ENCODE measurements at regions not wholly inside any gene's neighbourhood (a gene's known extent, or its start where the extent isn't known, plus 50 kb on each side); places are given as distances from the start of the nearest gene placed in this dataset.

DNA sequence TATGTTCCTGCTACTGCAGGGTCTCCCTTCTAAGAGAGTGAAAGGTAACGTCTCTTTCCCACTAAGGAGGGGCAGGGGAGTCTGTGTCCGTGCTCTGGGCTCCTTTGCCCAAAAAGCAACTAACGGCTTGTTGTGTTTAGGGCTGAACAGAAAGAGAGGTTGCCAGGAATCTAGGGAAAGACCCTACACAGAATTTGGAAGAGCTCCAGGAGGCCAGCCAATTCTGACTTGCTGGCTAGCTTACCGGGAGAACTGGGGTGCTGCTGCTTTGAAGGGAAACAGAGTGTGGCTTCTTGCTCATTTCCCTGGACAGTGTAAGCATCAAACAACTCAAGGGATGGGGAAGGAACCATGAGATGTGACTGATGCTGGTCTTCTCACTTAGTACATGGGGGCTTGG, 176.1 kb downstream of the GADD45G start:
- Histone ChIP-seq H3K4me3 (ENCODE audit: control insufficient read depth in 2 of 3, extremely low read depth in 1 of 3, insufficient read depth in 2 of 3, low read depth in 1 of 3, low read length in 3 of 3) (no peak overlapping the region), H3K9me1 (ENCODE audit: control insufficient read depth, extremely low read depth, insufficient read depth, low read length) (no peaks in the 10 kb centered on the region), H3K27ac (ENCODE audit: control insufficient read depth, insufficient read depth, low read length) (no peak overlapping the region), H3K9ac (ENCODE audit: control insufficient read depth, extremely low read depth, insufficient read depth, low read length) (no peak overlapping the region), H3K27me3 (ENCODE audit: control insufficient read depth, extremely low read depth, insufficient read depth, low read length) (no peaks in the 10 kb centered on the region), H3K4me1 (ENCODE audit: control insufficient read depth, extremely low read depth, insufficient read depth, low read length) (no peaks in the 10 kb centered on the region), H3K9me3 (ENCODE audit: control insufficient read depth, low read depth, low read length) (no peaks in the 10 kb centered on the region), H2AFZ (ENCODE audit: control insufficient read depth, low read length) (no peak overlapping the region), H3K36me3 (ENCODE audit: control insufficient read depth in 2 of 2, extremely low read depth in 1 of 2, insufficient read depth in 2 of 2, low read length in 2 of 2) (no peaks in the 10 kb centered on the region), H3K4me2 (ENCODE audit: control insufficient read depth, extremely low read depth, insufficient read depth, low read depth, low read length) (no peak overlapping the region), H4K20me1 (ENCODE audit: control insufficient read depth, extremely low read depth, insufficient read depth, low read length) (no peaks in the 10 kb centered on the region), H3K79me2 (ENCODE audit: control insufficient read depth, insufficient read depth, low read length) (no peaks in the 10 kb centered on the region)
- dilution Hi-C loops (cut with MboI; ENCODE audit: extremely low pct_ligation_motif_present, low sequenced_read_pairs) = no loop called here
- DNase-seq (ENCODE audit: low read depth, low spot score) (no peak), FAIRE-seq (no peak)
- TF ChIP-seq, protein P1, sequence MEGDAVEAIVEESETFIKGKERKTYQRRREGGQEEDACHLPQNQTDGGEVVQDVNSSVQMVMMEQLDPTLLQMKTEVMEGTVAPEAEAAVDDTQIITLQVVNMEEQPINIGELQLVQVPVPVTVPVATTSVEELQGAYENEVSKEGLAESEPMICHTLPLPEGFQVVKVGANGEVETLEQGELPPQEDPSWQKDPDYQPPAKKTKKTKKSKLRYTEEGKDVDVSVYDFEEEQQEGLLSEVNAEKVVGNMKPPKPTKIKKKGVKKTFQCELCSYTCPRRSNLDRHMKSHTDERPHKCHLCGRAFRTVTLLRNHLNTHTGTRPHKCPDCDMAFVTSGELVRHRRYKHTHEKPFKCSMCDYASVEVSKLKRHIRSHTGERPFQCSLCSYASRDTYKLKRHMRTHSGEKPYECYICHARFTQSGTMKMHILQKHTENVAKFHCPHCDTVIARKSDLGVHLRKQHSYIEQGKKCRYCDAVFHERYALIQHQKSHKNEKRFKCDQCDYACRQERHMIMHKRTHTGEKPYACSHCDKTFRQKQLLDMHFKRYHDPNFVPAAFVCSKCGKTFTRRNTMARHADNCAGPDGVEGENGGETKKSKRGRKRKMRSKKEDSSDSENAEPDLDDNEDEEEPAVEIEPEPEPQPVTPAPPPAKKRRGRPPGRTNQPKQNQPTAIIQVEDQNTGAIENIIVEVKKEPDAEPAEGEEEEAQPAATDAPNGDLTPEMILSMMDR (optimal IDR thresholded peaks at IDR 0.05 in 1 of 3, IDR thresholded peaks at IDR 0.05 in 1 of 3, conservative IDR thresholded peaks at IDR 0.05 in 1 of 3; ENCODE audit: extremely low read depth in 1 of 3, insufficient read depth in 2 of 3, low read length in 3 of 3) = no peak
- no peak for TF ChIP-seq EZH2 (IDR thresholded peaks at IDR 0.05; ENCODE audit: low read length)

DNA sequence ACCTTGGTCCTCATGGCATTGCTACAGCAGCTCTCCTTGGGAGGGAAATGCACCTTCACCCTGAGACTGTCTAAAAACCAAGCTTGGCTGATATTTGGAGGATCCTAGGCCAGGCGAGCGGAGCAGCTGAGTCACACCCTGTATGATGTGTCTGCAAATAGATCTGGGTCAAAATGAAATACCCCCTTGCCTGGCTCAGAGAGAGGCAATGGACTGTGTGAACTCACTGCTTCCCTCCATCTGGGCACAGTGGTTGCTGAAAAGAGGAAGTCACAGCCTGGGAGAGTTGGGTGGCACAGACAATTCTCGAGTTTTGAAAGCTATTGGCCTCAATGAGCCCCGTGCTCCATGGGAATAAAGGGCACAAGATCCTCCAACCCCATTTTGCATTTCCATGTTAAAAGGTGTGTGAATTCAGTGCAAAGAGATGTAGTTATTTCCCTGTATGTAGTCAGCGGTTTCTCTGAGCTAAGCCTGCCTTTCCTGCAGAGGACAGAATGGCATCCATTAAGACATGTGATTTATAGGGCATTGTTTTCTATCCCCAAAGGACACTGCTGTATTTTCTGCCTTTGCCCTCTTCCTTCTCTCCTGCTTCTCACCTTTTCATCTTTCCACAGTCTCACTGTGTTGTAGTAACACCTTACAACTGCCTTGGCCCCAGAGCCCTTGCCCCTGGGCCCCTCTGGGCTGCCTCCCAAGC, 177.2 kb downstream of the GADD45G start:
- Histone ChIP-seq H3K36me3 (ENCODE audit: control insufficient read depth in 2 of 2, extremely low read depth in 1 of 2, insufficient read depth in 2 of 2, low read length in 2 of 2) (no peaks in the 10 kb centered on the region), H3K9ac (ENCODE audit: control insufficient read depth, extremely low read depth, insufficient read depth, low read length) (no peak overlapping the region), H3K27ac (ENCODE audit: control insufficient read depth, insufficient read depth, low read length) (no peak overlapping the region), H3K4me1 (ENCODE audit: control insufficient read depth, extremely low read depth, insufficient read depth, low read length) (no peaks in the 10 kb centered on the region), H3K27me3 (ENCODE audit: control insufficient read depth, extremely low read depth, insufficient read depth, low read length) (no peaks in the 10 kb centered on the region), H3K9me3 (ENCODE audit: control insufficient read depth, low read depth, low read length) (no peaks in the 10 kb centered on the region), H3K4me2 (ENCODE audit: control insufficient read depth, extremely low read depth, insufficient read depth, low read depth, low read length) (no peak overlapping the region), H3K9me1 (ENCODE audit: control insufficient read depth, extremely low read depth, insufficient read depth, low read length) (no peaks in the 10 kb centered on the region), H2AFZ (ENCODE audit: control insufficient read depth, low read length) (no peak overlapping the region), H3K4me3 (ENCODE audit: control insufficient read depth in 2 of 3, extremely low read depth in 1 of 3, insufficient read depth in 2 of 3, low read depth in 1 of 3, low read length in 3 of 3) (no peak overlapping the region), H3K79me2 (ENCODE audit: control insufficient read depth, insufficient read depth, low read length) (no peaks in the 10 kb centered on the region), H4K20me1 (ENCODE audit: control insufficient read depth, extremely low read depth, insufficient read depth, low read length) (no peaks in the 10 kb centered on the region)
- TF ChIP-seq EZH2 (IDR thresholded peaks at IDR 0.05; ENCODE audit: low read length) = no peak
- TF ChIP-seq, protein P1 (optimal IDR thresholded peaks at IDR 0.05 in 1 of 3, IDR thresholded peaks at IDR 0.05 in 1 of 3, conservative IDR thresholded peaks at IDR 0.05 in 1 of 3; ENCODE audit: extremely low read depth in 1 of 3, insufficient read depth in 2 of 3, low read length in 3 of 3) = no peak
- DNase-seq (ENCODE audit: low read depth, low spot score) (no peak), FAIRE-seq (no peak)
- dilution Hi-C loops (cut with MboI; ENCODE audit: extremely low pct_ligation_motif_present, low sequenced_read_pairs) = no loop called here

Data from keratinocyte (primary cell).